ENCODE measurements at regions not wholly inside any gene's neighbourhood (a gene's known extent, or its start where the extent isn't known, plus 50 kb on each side); places are given as distances from the start of the nearest gene placed in this dataset.

DNA sequence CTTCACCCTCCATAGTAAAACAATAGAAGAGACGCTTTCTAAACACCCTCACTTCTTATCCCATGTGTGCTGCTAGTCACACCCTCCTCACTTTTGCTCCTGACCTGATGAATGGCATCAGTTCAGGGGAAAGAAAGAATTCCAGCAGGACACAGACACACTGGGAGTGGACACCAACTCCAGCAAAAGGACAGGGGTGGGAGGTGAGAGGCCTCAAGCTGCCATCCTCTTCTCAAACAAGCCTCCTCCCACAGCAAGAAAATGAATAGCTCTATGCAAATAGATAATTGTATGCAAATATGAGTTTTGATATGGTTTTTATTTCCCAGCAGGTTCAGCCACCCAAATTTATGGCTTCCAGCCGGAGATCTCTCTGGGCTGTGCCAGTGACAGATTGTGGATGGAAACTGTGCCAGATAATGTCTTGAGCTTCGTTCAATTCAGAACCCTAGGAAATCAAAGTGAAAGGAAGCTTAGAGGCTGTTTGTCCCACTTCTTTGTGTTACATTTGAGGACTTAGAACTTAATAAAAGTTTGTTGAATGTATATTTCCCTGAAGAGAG is 209.3 kb upstream of the PPP2R3A start:
- TF ChIP-seq, protein P1, sequence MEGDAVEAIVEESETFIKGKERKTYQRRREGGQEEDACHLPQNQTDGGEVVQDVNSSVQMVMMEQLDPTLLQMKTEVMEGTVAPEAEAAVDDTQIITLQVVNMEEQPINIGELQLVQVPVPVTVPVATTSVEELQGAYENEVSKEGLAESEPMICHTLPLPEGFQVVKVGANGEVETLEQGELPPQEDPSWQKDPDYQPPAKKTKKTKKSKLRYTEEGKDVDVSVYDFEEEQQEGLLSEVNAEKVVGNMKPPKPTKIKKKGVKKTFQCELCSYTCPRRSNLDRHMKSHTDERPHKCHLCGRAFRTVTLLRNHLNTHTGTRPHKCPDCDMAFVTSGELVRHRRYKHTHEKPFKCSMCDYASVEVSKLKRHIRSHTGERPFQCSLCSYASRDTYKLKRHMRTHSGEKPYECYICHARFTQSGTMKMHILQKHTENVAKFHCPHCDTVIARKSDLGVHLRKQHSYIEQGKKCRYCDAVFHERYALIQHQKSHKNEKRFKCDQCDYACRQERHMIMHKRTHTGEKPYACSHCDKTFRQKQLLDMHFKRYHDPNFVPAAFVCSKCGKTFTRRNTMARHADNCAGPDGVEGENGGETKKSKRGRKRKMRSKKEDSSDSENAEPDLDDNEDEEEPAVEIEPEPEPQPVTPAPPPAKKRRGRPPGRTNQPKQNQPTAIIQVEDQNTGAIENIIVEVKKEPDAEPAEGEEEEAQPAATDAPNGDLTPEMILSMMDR (IDR thresholded peaks at IDR 0.05) = no peak
- no peak for TF ChIP-seq POLR2A (IDR thresholded peaks at IDR 0.05)
